ENCODE measurements at regions not wholly inside any gene's neighbourhood (a gene's known extent, or its start where the extent isn't known, plus 50 kb on each side); places are given as distances from the start of the nearest gene placed in this dataset.

GRCh38 chr2:13197248-13197647 is 480.5 kb downstream of the TRIB2 start:
- Mint-ChIP-seq H3K4me3 (no peak overlapping the region), H3K36me3 (no peaks in the 10 kb centered on the region), H3K27me3 (ENCODE audit: insufficient read depth, low read depth) (peaks cover 2% of the 10 kb centered on the region), H3K9me3 (no peaks in the 10 kb centered on the region), H3K4me1 (no peaks in the 10 kb centered on the region), H3K27ac (no peak overlapping the region)
- peaks cover 12% of the 10 kb centered on the region for H3K9me3 ChIP-seq (ENCODE audit: low read depth)
- H3K27ac ChIP-seq, result no peak overlapping the region
- H3K36me3 ChIP-seq, result no peaks in the 10 kb centered on the region
- H3K27me3 ChIP-seq, result no peaks in the 10 kb centered on the region
- no peaks in the 10 kb centered on the region for H3K79me2 ChIP-seq (ENCODE audit: low read depth)
- no peak for DNase-seq (ENCODE audit: low spot score)
- no peak overlapping the region for H3K9ac ChIP-seq
- no peak overlapping the region for H2AFZ ChIP-seq (replicated peaks)
- H3K4me2 ChIP-seq, result no peak overlapping the region
- H3K4me3 ChIP-seq, result no peak overlapping the region
- H3F3A ChIP-seq (ENCODE audit: low read depth), result no peaks in the 10 kb centered on the region
- H3K4me1 ChIP-seq, result no peaks in the 10 kb centered on the region
- no peaks in the 10 kb centered on the region for H4K20me1 ChIP-seq (ENCODE audit: low read depth)
- TF ChIP-seq EZH2phosphoT487 (IDR thresholded peaks at IDR 0.05), result no peak
- TF ChIP-seq EZH2 (IDR thresholded peaks at IDR 0.05), result no peak
- no peak for TF ChIP-seq CTCF (IDR thresholded peaks at IDR 0.05)

GRCh38 chr2:13201924-13202323 is 485.2 kb downstream of the TRIB2 start:
- H3K4me2 ChIP-seq, result no peak overlapping the region
- H3K79me2 ChIP-seq (ENCODE audit: low read depth), result no peaks in the 10 kb centered on the region
- H3K27me3 ChIP-seq, result no peaks in the 10 kb centered on the region
- no peaks in the 10 kb centered on the region for H4K20me1 ChIP-seq (ENCODE audit: low read depth)
- no peaks in the 10 kb centered on the region for H3K4me1 Mint-ChIP-seq
- H3K27me3 Mint-ChIP-seq (ENCODE audit: insufficient read depth, low read depth), result peaks cover 2% of the 10 kb centered on the region
- no peaks in the 10 kb centered on the region for H3K9me3 Mint-ChIP-seq
- H3K4me1 ChIP-seq, result no peaks in the 10 kb centered on the region
- H3K36me3 ChIP-seq, result no peaks in the 10 kb centered on the region
- H3F3A ChIP-seq (ENCODE audit: low read depth), result no peaks in the 10 kb centered on the region
- H3K27ac ChIP-seq, result no peak overlapping the region
- no peak overlapping the region for H3K27ac Mint-ChIP-seq
- TF ChIP-seq EZH2phosphoT487 (IDR thresholded peaks at IDR 0.05) (no peak), CTCF (IDR thresholded peaks at IDR 0.05) (no peak), EZH2 (IDR thresholded peaks at IDR 0.05) (no peak)
- no peak overlapping the region for H3K4me3 Mint-ChIP-seq
- peaks cover 12% of the 10 kb centered on the region for H3K9me3 ChIP-seq (ENCODE audit: low read depth)
- H3K9ac ChIP-seq, result no peak overlapping the region
- DNase-seq (ENCODE audit: low spot score), result no peak
- no peaks in the 10 kb centered on the region for H3K36me3 Mint-ChIP-seq
- no peak overlapping the region for H3K4me3 ChIP-seq
- no peak overlapping the region for H2AFZ ChIP-seq (replicated peaks)

GRCh38 chr2:13212115-13212514 is 495.4 kb downstream of the TRIB2 start:
- no peaks in the 10 kb centered on the region for H3K36me3 Mint-ChIP-seq
- DNase-seq (ENCODE audit: low spot score), result no peak
- Histone ChIP-seq H3K9me3 (ENCODE audit: low read depth) (peaks cover 23% of the 10 kb centered on the region), H3K27me3 (no peaks in the 10 kb centered on the region), H3K4me2 (no peak overlapping the region), H3K4me3 (no peak overlapping the region), H3K27ac (no peak overlapping the region), H3K36me3 (no peaks in the 10 kb centered on the region), H4K20me1 (ENCODE audit: low read depth) (no peaks in the 10 kb centered on the region), H3K9ac (no peak overlapping the region), H3F3A (ENCODE audit: low read depth) (no peaks in the 10 kb centered on the region), H2AFZ (replicated peaks) (no peak overlapping the region), H3K79me2 (ENCODE audit: low read depth) (no peaks in the 10 kb centered on the region), H3K4me1 (no peaks in the 10 kb centered on the region)
- H3K27ac Mint-ChIP-seq, result no peak overlapping the region
- no peaks in the 10 kb centered on the region for H3K4me1 Mint-ChIP-seq
- no peak for TF ChIP-seq EZH2phosphoT487 (IDR thresholded peaks at IDR 0.05)
- no peak for TF ChIP-seq CTCF (IDR thresholded peaks at IDR 0.05)
- no peak for TF ChIP-seq EZH2 (IDR thresholded peaks at IDR 0.05)
- peaks cover 3% of the 10 kb centered on the region for H3K27me3 Mint-ChIP-seq (ENCODE audit: insufficient read depth, low read depth)
- H3K9me3 Mint-ChIP-seq, result peaks cover 16% of the 10 kb centered on the region
- no peak overlapping the region for H3K4me3 Mint-ChIP-seq
